Neural crest cell (in vitro differentiated cells): ENCODE measurements at regions not wholly inside any gene's neighbourhood (a gene's known extent, or its start where the extent isn't known, plus 50 kb on each side); places are given as distances from the start of the nearest gene placed in this dataset.

Experiments
- DNase-seq: peaks from one replicate; pipeline ENCODE4 v3.0.0; 2021; ENCODE audit warnings: low read depth, mixed read lengths, low spot score
- H3K27ac Mint-ChIP-seq: one replicate; pipeline ENCODE4 v1.8.0; 2021; ENCODE audit warnings: mild to moderate bottlenecking, mixed read lengths; ENCODE audit not compliant: unreplicated experiment
- H3K27me3 Mint-ChIP-seq: 2 replicates; pipeline ENCODE4 v1.8.0; 2021; ENCODE audit warnings: low read depth, mild to moderate bottlenecking, mixed read lengths
- H3K36me3 Mint-ChIP-seq: 2 replicates; pipeline ENCODE4 v1.8.0; 2021; ENCODE audit warnings: low read depth, mild to moderate bottlenecking, mixed read lengths
- H3K4me1 Mint-ChIP-seq: 2 replicates; pipeline ENCODE4 v1.8.0; 2021; ENCODE audit warnings: mixed read lengths
- H3K4me3 Mint-ChIP-seq: one replicate; pipeline ENCODE4 v1.8.0; 2021; ENCODE audit warnings: mild to moderate bottlenecking, mixed read lengths
- H3K9me3 Mint-ChIP-seq: 2 replicates; pipeline ENCODE4 v1.8.0; 2021; ENCODE audit warnings: mixed read lengths
- CTCF ChIP-seq: fragments of 200-600 bp; sonication (generic); conservative IDR thresholded peaks from 2 replicates; pipeline ENCODE4 v1.5.0; 2021; ENCODE audit warnings: antibody characterized with exemption, mild to moderate bottlenecking

GRCh38 chr12:47413806-47414205 is 292.0 kb downstream of the RPAP3 start:
- Mint-ChIP-seq H3K27me3 (peaks cover 8% of the 10 kb centered on the region), H3K36me3 (no peaks in the 10 kb centered on the region), H3K4me3 (no peak overlapping the region), H3K9me3 (peaks cover 2% of the 10 kb centered on the region), H3K4me1 (peaks cover 5% of the 10 kb centered on the region), H3K27ac (no peak overlapping the region)
- no peak for TF ChIP-seq CTCF
- DNase-seq, result no peak

- no peak for DNase-seq
- H3K27me3 Mint-ChIP-seq, result peaks cover 8% of the 10 kb centered on the region
- H3K9me3 Mint-ChIP-seq, result peaks cover 2% of the 10 kb centered on the region
- H3K27ac Mint-ChIP-seq, result no peak overlapping the region
- no peaks in the 10 kb centered on the region for H3K36me3 Mint-ChIP-seq
- no peak for TF ChIP-seq CTCF
- no peak overlapping the region for H3K4me3 Mint-ChIP-seq
- peaks cover 5% of the 10 kb centered on the region for H3K4me1 Mint-ChIP-seq
Measured at GRCh38 chr12:47412601-47413236, 293.1 kb downstream of the RPAP3 start.

- Mint-ChIP-seq H3K27ac (no peak overlapping the region), H3K4me1 (peaks cover 5% of the 10 kb centered on the region), H3K4me3 (no peak overlapping the region), H3K36me3 (no peaks in the 10 kb centered on the region), H3K27me3 (peaks cover 8% of the 10 kb centered on the region), H3K9me3 (peaks cover 2% of the 10 kb centered on the region)
- TF ChIP-seq CTCF, result no peak
- no peak for DNase-seq
Measured at GRCh38 chr12:47411966-47412365, 293.9 kb downstream of the RPAP3 start.

GRCh38 chr12:47410862-47411261 is 295.0 kb downstream of the RPAP3 start:
- no peak for DNase-seq
- Mint-ChIP-seq H3K9me3 (no peaks in the 10 kb centered on the region), H3K27me3 (peaks cover 8% of the 10 kb centered on the region), H3K4me1 (peaks cover 5% of the 10 kb centered on the region), H3K36me3 (no peaks in the 10 kb centered on the region), H3K27ac (no peak overlapping the region), H3K4me3 (no peak overlapping the region)
- TF ChIP-seq CTCF, result no peak

- Mint-ChIP-seq H3K27me3 (peaks cover 8% of the 10 kb centered on the region), H3K9me3 (no peaks in the 10 kb centered on the region), H3K27ac (no peak overlapping the region), H3K4me1 (peaks cover 5% of the 10 kb centered on the region), H3K36me3 (no peaks in the 10 kb centered on the region), H3K4me3 (no peak overlapping the region)
- no peak for TF ChIP-seq CTCF
- no peak for DNase-seq
Measured at GRCh38 chr12:47410383-47410782, 295.4 kb downstream of the RPAP3 start.
